Adrenal gland (tissue), 9 donors: ENCODE measurements at regions not wholly inside any gene's neighbourhood (a gene's known extent, or its start where the extent isn't known, plus 50 kb on each side); places are given as distances from the start of the nearest gene placed in this dataset.
"Not testable (repeated sequence)": the region's sequence is repeated elsewhere in the genome, so short reads cannot be mapped to it uniquely, and the experiment has no call there.

Source experiments
- DNase-seq, 7 donors: peaks; one replicate each; pipeline ENCODE4 v3.0.0-alpha.2; 2019 to 2020
- H3K27ac ChIP-seq, 5 donors: fragments of 200-600 bp; sonication (generic) in 4 of 5; 1 replicate in 3 of 5; 2 replicates in 2 of 5; pipeline versions ENCODE4 v1.5.1 to v1.8.0; 2016 to 2020; ENCODE audit warnings: mild to moderate bottlenecking in 1 of 5
- H3K27me3 ChIP-seq: fragments of 200-600 bp; 2 replicates; pipeline ENCODE4 v1.8.0; 2021
- H3K36me3 ChIP-seq, 2 donors: fragments of 200-600 bp; replicated peaks in 1 of 2; 1 replicate in 1 of 2; 2 replicates in 1 of 2; pipeline versions ENCODE4 v1.5.1 to v1.8.0; 2018 to 2022
- H3K4me1 ChIP-seq, 2 donors: fragments of 200-600 bp; replicated peaks in 1 of 2; 1 replicate in 1 of 2; 2 replicates in 1 of 2; pipeline versions ENCODE4 v1.5.1 to v1.8.0; 2018 to 2021
- H3K4me3 ChIP-seq, 4 donors: fragments of 200-600 bp; sonication (generic) in 3 of 4; one replicate each; pipeline ENCODE4 v1.5.1; 2016 to 2018
- H3K9me3 ChIP-seq, 3 donors: fragments of 200-600 bp; sonication (generic) in 1 of 3; replicated peaks in 1 of 3; 1 replicate in 2 of 3; 2 replicates in 1 of 3; pipeline versions ENCODE4 v1.5.1 to v1.8.0; 2016 to 2021
- CTCF ChIP-seq, 6 experiments: fragments of 450-650 bp in 4 of 6; fragments of 200-600 bp in 2 of 6; sonication (generic) in 1 of 6; IDR thresholded peaks; 1 replicate in 5 of 6; 2 replicates in 1 of 6; pipeline versions ENCODE4 v1.5.1 to v1.8.0; 2016 to 2021; ENCODE audit warnings: antibody characterized with exemption in 6 of 6, mild to moderate bottlenecking in 2 of 6, moderate library complexity in 1 of 6
- POLR2A ChIP-seq, 2 donors: fragments of 450-650 bp; IDR thresholded peaks; one replicate each; pipeline ENCODE4 v1.6.1; 2017; ENCODE audit warnings: antibody characterized with exemption in 2 of 2, mild to moderate bottlenecking in 2 of 2, moderate library complexity in 1 of 2
- WGBS, 4 donors: extraction: QIAGEN DNeasy Blood & Tissue Kit in 2 of 4; methylation state at CpG; one replicate each; pipeline versions ENCODE4 v1.1.5 to v1.1.7; 2013 to 2017; 5-methylcytosine and 5-hydroxymethylcytosine counted together
- intact Hi-C, 2 donors: fragments of 100-400 bp; cut with DNase I; formaldehyde crosslinking; loops; one replicate each; pipeline versions ENCODE4 v1.14.1 to v1.15.0; 2022 to 2023
- donor health status: healthy with polysubstance abuse.
- donor health status: Bipolar disorder and iron deficiency.
- donor health status: DM: yes; HTN: yes; CAD: no.
- donor health status: DM: no; HTN: no; CAD: no.
- donor health status: DM: no; HTN: no; CAD: no.

DNA sequence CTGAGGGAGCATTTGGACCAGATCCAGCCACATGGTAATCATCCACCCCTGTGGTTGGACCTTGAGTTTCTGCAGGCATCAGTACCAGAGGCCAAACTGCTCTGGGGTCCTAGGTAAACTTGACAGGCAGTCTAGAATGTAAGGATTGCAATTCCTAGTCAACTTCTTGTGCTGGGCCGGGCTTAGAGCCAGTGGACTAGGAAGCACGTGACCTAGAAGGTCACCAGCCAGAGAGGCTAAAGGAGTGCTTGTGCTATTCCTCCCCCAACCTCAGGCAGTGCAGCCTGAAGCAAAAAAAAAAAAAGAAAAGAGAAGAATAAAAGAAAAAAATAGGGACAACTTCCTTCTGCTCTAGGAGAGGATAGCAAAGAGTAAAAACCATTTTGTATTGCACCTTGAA, 406.2 kb upstream of the FTMT start:
- no peak overlapping the region for H3K27ac ChIP-seq
- no peaks in the 10 kb centered on the region for H3K9me3 ChIP-seq
- intact Hi-C loops: no loop called here
- 15 to 38% (median 31%) methylated on average over 2 of the region's 2 CpGs for WGBS, 4 donors
- H3K4me3 ChIP-seq: no peak overlapping the region
- no peaks in the 10 kb centered on the region for H3K27me3 ChIP-seq
- peak in 6 of 7 donors; percentile 24 to 63 (median 34) for DNase-seq
- no peaks in the 10 kb centered on the region for H3K4me1 ChIP-seq
- no peaks in the 10 kb centered on the region for H3K36me3 ChIP-seq
- TF ChIP-seq POLR2A (IDR thresholded peaks at IDR 0.05) (no peak), CTCF (IDR thresholded peaks at IDR 0.05) (no peak)

GRCh38 chr5:121462441-121462840, 389.2 kb upstream of the FTMT start:
- no peaks in the 10 kb centered on the region for H3K36me3 ChIP-seq
- TF ChIP-seq POLR2A (IDR thresholded peaks at IDR 0.05) (no peak), CTCF (IDR thresholded peaks at IDR 0.05) (no peak)
- H3K27me3 ChIP-seq: no peaks in the 10 kb centered on the region
- WGBS, 4 donors: 63 to 73% (median 68%) methylated on average over 3 of the region's 3 CpGs
- intact Hi-C loops: no loop called here
- DNase-seq: no peak
- H3K9me3 ChIP-seq: no peaks in the 10 kb centered on the region
- no peaks in the 10 kb centered on the region for H3K4me1 ChIP-seq
- no peak overlapping the region for H3K27ac ChIP-seq
- no peak overlapping the region for H3K4me3 ChIP-seq

GRCh38 chr5:121471222-121471621, 380.5 kb upstream of the FTMT start:
- H3K4me3 ChIP-seq, intact Hi-C loops, H3K27ac ChIP-seq, H3K9me3 ChIP-seq, H3K36me3 ChIP-seq, H3K27me3 ChIP-seq, H3K4me1 ChIP-seq, DNase-seq: not testable (repeated sequence)

DNA sequence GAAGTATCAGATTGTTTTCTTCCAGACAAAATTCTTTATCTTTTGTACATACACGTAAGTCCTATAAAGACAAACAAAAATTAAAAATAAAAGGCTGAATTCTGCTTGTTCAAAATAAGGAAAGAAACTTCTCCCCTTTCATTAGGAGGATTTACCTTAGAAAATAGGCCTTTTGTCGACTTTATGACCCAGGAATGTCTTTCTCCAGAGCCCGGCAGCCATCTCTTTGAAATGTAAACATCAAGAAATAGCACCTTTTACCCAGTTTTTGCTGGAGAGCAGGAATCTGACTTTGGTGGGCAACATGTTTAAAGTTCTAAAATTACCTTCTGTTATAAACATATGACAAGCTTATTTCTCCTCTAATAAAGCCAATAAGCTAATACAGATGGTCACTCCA, 373.0 kb upstream of the FTMT start:
- H3K27me3 ChIP-seq: no peaks in the 10 kb centered on the region
- no peak for DNase-seq
- no peaks in the 10 kb centered on the region for H3K9me3 ChIP-seq
- no peak overlapping the region for H3K27ac ChIP-seq
- intact Hi-C loops: no loop called here
- no peak for TF ChIP-seq POLR2A (IDR thresholded peaks at IDR 0.05)
- no peak for TF ChIP-seq CTCF (IDR thresholded peaks at IDR 0.05)
- 64 to 72% (median 68%) methylated on average over 3 of the region's 3 CpGs for WGBS, 4 donors
- no peak overlapping the region for H3K4me3 ChIP-seq
- H3K4me1 ChIP-seq: no peaks in the 10 kb centered on the region
- no peaks in the 10 kb centered on the region for H3K36me3 ChIP-seq

- no peaks in the 10 kb centered on the region for H3K9me3 ChIP-seq
- intact Hi-C loops: no loop called here
- no peaks in the 10 kb centered on the region for H3K4me1 ChIP-seq
- no peak for DNase-seq
- no peak overlapping the region for H3K27ac ChIP-seq
- H3K36me3 ChIP-seq: no peaks in the 10 kb centered on the region
- TF ChIP-seq POLR2A (IDR thresholded peaks at IDR 0.05): no peak
- no peak for TF ChIP-seq CTCF (IDR thresholded peaks at IDR 0.05)
- no peak overlapping the region for H3K4me3 ChIP-seq
- H3K27me3 ChIP-seq: no peaks in the 10 kb centered on the region
These were observed 372.3 kb upstream of the FTMT start for GRCh38 chr5:121479337-121479736.
